ENCODE measurements at regions not wholly inside any gene's neighbourhood (a gene's known extent, or its start where the extent isn't known, plus 50 kb on each side); places are given as distances from the start of the nearest gene placed in this dataset.

- Mint-ChIP-seq H3K27ac (no peak overlapping the region), H3K36me3 (no peaks in the 10 kb centered on the region), H3K4me1 (no peaks in the 10 kb centered on the region), H3K4me3 (no peak overlapping the region), H3K27me3 (peaks cover 11% of the 10 kb centered on the region), H3K9me3 (no peaks in the 10 kb centered on the region)
- CTCF ChIA-PET, result no interaction called here
- DNase-seq, result no peak
Observed at GRCh38 chr3:124434176-124434575, 296.1 kb upstream of the UMPS start.

- H3K9me3 Mint-ChIP-seq, result no peaks in the 10 kb centered on the region
- H3K4me1 Mint-ChIP-seq, result no peaks in the 10 kb centered on the region
- peaks cover 10% of the 10 kb centered on the region for H3K27me3 Mint-ChIP-seq
- H3K36me3 Mint-ChIP-seq, result no peaks in the 10 kb centered on the region
- CTCF ChIA-PET, result no interaction called here
- no peak overlapping the region for H3K4me3 Mint-ChIP-seq
- H3K27ac Mint-ChIP-seq, result no peak overlapping the region
- no peak for DNase-seq
Observed at GRCh38 chr3:124435467-124435866, 294.8 kb upstream of the UMPS start.

GRCh38 chr3:124438813-124439212 is 291.4 kb upstream of the UMPS start:
- H3K27me3 Mint-ChIP-seq, result peaks cover 6% of the 10 kb centered on the region
- H3K27ac Mint-ChIP-seq, result no peak overlapping the region
- no peaks in the 10 kb centered on the region for H3K36me3 Mint-ChIP-seq
- H3K4me3 Mint-ChIP-seq, result no peak overlapping the region
- no peaks in the 10 kb centered on the region for H3K4me1 Mint-ChIP-seq
- H3K9me3 Mint-ChIP-seq, result no peaks in the 10 kb centered on the region
- CTCF ChIA-PET, result no interaction called here
- no peak for DNase-seq

- Mint-ChIP-seq H3K36me3 (no peaks in the 10 kb centered on the region), H3K27me3 (peaks cover 10% of the 10 kb centered on the region), H3K4me3 (no peak overlapping the region), H3K27ac (no peak overlapping the region), H3K9me3 (no peaks in the 10 kb centered on the region), H3K4me1 (no peaks in the 10 kb centered on the region)
- CTCF ChIA-PET, result interaction anchor here (0.6 to 1.0 kb wide), 2 partner anchors 26 to 193 kb away, joined by 3 read pairs; no protein-coding TSS in a partner anchor
- DNase-seq, result no peak
Observed at GRCh38 chr3:124439603-124440002, 290.6 kb upstream of the UMPS start.

- CTCF ChIA-PET, result interaction anchor here (1.6 kb wide), 1 partner anchor 10 kb away, joined by 3 read pairs; no protein-coding TSS in a partner anchor
- no peak overlapping the region for H3K27ac Mint-ChIP-seq
- peaks cover 12% of the 10 kb centered on the region for H3K27me3 Mint-ChIP-seq
- H3K9me3 Mint-ChIP-seq, result no peaks in the 10 kb centered on the region
- H3K4me3 Mint-ChIP-seq, result no peak overlapping the region
- DNase-seq, result no peak
- no peaks in the 10 kb centered on the region for H3K36me3 Mint-ChIP-seq
- H3K4me1 Mint-ChIP-seq, result no peaks in the 10 kb centered on the region
Observed at GRCh38 chr3:124441766-124442165, 288.5 kb upstream of the UMPS start.

- Mint-ChIP-seq H3K36me3 (no peaks in the 10 kb centered on the region), H3K4me1 (no peaks in the 10 kb centered on the region), H3K4me3 (no peak overlapping the region), H3K27ac (no peak overlapping the region), H3K9me3 (no peaks in the 10 kb centered on the region), H3K27me3 (peaks cover 12% of the 10 kb centered on the region)
- no peak for DNase-seq
- CTCF ChIA-PET, result interaction anchor here (1.6 kb wide), 1 partner anchor 10 kb away, joined by 3 read pairs; no protein-coding TSS in a partner anchor
Observed at GRCh38 chr3:124442463-124442862, 287.8 kb upstream of the UMPS start.

GRCh38 chr3:124443446-124443845 is 286.8 kb upstream of the UMPS start:
- no peaks in the 10 kb centered on the region for H3K9me3 Mint-ChIP-seq
- DNase-seq, result no peak
- CTCF ChIA-PET, result interaction anchor here (1.0 to 1.8 kb wide), 2 partner anchors 22 to 25 kb away, joined by 3 to 8 read pairs; no protein-coding TSS in a partner anchor
- H3K27ac Mint-ChIP-seq, result no peak overlapping the region
- H3K4me1 Mint-ChIP-seq, result no peaks in the 10 kb centered on the region
- H3K4me3 Mint-ChIP-seq, result no peak overlapping the region
- peaks cover 12% of the 10 kb centered on the region for H3K27me3 Mint-ChIP-seq
- H3K36me3 Mint-ChIP-seq, result no peaks in the 10 kb centered on the region

- no peak overlapping the region for H3K4me3 Mint-ChIP-seq
- H3K27me3 Mint-ChIP-seq, result peaks cover 10% of the 10 kb centered on the region
- H3K4me1 Mint-ChIP-seq, result no peaks in the 10 kb centered on the region
- H3K27ac Mint-ChIP-seq, result no peak overlapping the region
- DNase-seq, result no peak
- no peaks in the 10 kb centered on the region for H3K36me3 Mint-ChIP-seq
- no peaks in the 10 kb centered on the region for H3K9me3 Mint-ChIP-seq
- CTCF ChIA-PET, result interaction anchor here (1.0 to 1.8 kb wide), 2 partner anchors 21 to 24 kb away, joined by 3 to 8 read pairs; no protein-coding TSS in a partner anchor
Observed at GRCh38 chr3:124444075-124444474, 286.2 kb upstream of the UMPS start.

- no peak for DNase-seq
- Mint-ChIP-seq H3K9me3 (no peaks in the 10 kb centered on the region), H3K27ac (no peak overlapping the region), H3K4me3 (no peak overlapping the region), H3K4me1 (no peaks in the 10 kb centered on the region), H3K27me3 (peaks cover 9% of the 10 kb centered on the region), H3K36me3 (no peaks in the 10 kb centered on the region)
- CTCF ChIA-PET, result interaction anchor here (1.0 to 1.8 kb wide), 2 partner anchors 23 to 115 kb away, joined by 3 to 8 read pairs; no protein-coding TSS in a partner anchor
Observed at GRCh38 chr3:124444896-124445295, 285.4 kb upstream of the UMPS start.

- H3K36me3 Mint-ChIP-seq, result no peaks in the 10 kb centered on the region
- no peaks in the 10 kb centered on the region for H3K9me3 Mint-ChIP-seq
- peaks cover 17% of the 10 kb centered on the region for H3K27me3 Mint-ChIP-seq
- no peaks in the 10 kb centered on the region for H3K4me1 Mint-ChIP-seq
- H3K27ac Mint-ChIP-seq, result no peak overlapping the region
- no peak for DNase-seq
- CTCF ChIA-PET, result interaction anchor here (1.4 kb wide), 1 partner anchor 20 kb away, joined by 4 read pairs; no protein-coding TSS in a partner anchor
- no peak overlapping the region for H3K4me3 Mint-ChIP-seq
Observed at GRCh38 chr3:124447845-124448244, 282.4 kb upstream of the UMPS start.

- peaks cover 20% of the 10 kb centered on the region for H3K27me3 Mint-ChIP-seq
- no peak overlapping the region for H3K27ac Mint-ChIP-seq
- CTCF ChIA-PET, result no interaction called here
- H3K36me3 Mint-ChIP-seq, result no peaks in the 10 kb centered on the region
- no peak overlapping the region for H3K4me3 Mint-ChIP-seq
- DNase-seq, result no peak
- H3K4me1 Mint-ChIP-seq, result no peaks in the 10 kb centered on the region
- H3K9me3 Mint-ChIP-seq, result no peaks in the 10 kb centered on the region
Observed at GRCh38 chr3:124448954-124449353, 281.3 kb upstream of the UMPS start.

GRCh38 chr3:124450366-124450765 is 279.9 kb upstream of the UMPS start:
- Mint-ChIP-seq H3K27me3 (peaks cover 18% of the 10 kb centered on the region), H3K4me3 (no peak overlapping the region), H3K27ac (no peak overlapping the region), H3K4me1 (no peaks in the 10 kb centered on the region), H3K9me3 (no peaks in the 10 kb centered on the region), H3K36me3 (no peaks in the 10 kb centered on the region)
- DNase-seq, result no peak
- CTCF ChIA-PET, result no interaction called here

- CTCF ChIA-PET, result no interaction called here
- no peaks in the 10 kb centered on the region for H3K9me3 Mint-ChIP-seq
- H3K36me3 Mint-ChIP-seq, result no peaks in the 10 kb centered on the region
- peaks cover 22% of the 10 kb centered on the region for H3K27me3 Mint-ChIP-seq
- no peak for DNase-seq
- H3K4me1 Mint-ChIP-seq, result no peaks in the 10 kb centered on the region
- no peak overlapping the region for H3K4me3 Mint-ChIP-seq
- no peak overlapping the region for H3K27ac Mint-ChIP-seq
Observed at GRCh38 chr3:124451630-124452317, 278.5 kb upstream of the UMPS start.

GRCh38 chr3:124453189-124453588 is 277.1 kb upstream of the UMPS start:
- no peak overlapping the region for H3K27ac Mint-ChIP-seq
- H3K27me3 Mint-ChIP-seq, result peaks cover 22% of the 10 kb centered on the region
- no peaks in the 10 kb centered on the region for H3K36me3 Mint-ChIP-seq
- CTCF ChIA-PET, result no interaction called here
- no peaks in the 10 kb centered on the region for H3K4me1 Mint-ChIP-seq
- no peak for DNase-seq
- no peak overlapping the region for H3K4me3 Mint-ChIP-seq
- H3K9me3 Mint-ChIP-seq, result no peaks in the 10 kb centered on the region

GRCh38 chr3:124455891-124456290 is 274.4 kb upstream of the UMPS start:
- H3K36me3 Mint-ChIP-seq, result no peaks in the 10 kb centered on the region
- CTCF ChIA-PET, result no interaction called here
- no peak for DNase-seq
- no peak overlapping the region for H3K27ac Mint-ChIP-seq
- peaks cover 27% of the 10 kb centered on the region for H3K27me3 Mint-ChIP-seq
- H3K4me3 Mint-ChIP-seq, result no peak overlapping the region
- H3K4me1 Mint-ChIP-seq, result no peaks in the 10 kb centered on the region
- H3K9me3 Mint-ChIP-seq, result no peaks in the 10 kb centered on the region
